ENCODE measurements at regions not wholly inside any gene's neighbourhood (a gene's known extent, or its start where the extent isn't known, plus 50 kb on each side); places are given as distances from the start of the nearest gene placed in this dataset.

DNA sequence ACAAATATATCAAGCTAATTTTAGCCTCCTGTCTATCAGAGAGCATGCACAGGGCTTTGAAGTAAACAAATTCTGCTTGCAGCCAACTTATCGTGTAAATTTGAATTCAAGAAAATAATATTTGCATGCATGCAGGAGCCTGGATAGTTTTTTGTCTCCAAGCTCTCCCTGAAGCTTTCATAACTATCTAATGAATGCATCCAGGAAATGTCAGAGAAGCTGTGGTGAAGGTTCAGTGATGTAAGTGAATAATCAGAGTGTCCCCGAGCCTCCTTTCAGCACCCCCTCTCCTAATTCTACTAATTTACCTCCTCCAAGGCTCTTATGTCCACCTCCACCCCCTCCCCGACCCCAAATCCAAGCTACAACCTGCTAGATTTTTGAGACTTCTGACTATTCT is 172.0 kb upstream of the ZNF32 start:
- intact Hi-C loops (cut with DNase I; ENCODE audit: low total_unique reads), result no loop called here
- TF ChIP-seq, protein P1, sequence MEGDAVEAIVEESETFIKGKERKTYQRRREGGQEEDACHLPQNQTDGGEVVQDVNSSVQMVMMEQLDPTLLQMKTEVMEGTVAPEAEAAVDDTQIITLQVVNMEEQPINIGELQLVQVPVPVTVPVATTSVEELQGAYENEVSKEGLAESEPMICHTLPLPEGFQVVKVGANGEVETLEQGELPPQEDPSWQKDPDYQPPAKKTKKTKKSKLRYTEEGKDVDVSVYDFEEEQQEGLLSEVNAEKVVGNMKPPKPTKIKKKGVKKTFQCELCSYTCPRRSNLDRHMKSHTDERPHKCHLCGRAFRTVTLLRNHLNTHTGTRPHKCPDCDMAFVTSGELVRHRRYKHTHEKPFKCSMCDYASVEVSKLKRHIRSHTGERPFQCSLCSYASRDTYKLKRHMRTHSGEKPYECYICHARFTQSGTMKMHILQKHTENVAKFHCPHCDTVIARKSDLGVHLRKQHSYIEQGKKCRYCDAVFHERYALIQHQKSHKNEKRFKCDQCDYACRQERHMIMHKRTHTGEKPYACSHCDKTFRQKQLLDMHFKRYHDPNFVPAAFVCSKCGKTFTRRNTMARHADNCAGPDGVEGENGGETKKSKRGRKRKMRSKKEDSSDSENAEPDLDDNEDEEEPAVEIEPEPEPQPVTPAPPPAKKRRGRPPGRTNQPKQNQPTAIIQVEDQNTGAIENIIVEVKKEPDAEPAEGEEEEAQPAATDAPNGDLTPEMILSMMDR (IDR thresholded peaks at IDR 0.05), result no peak
- TF ChIP-seq POLR2A (IDR thresholded peaks at IDR 0.05), result no peak
- no peak for DNase-seq (ENCODE audit: low spot score in 2 of 2)

DNA sequence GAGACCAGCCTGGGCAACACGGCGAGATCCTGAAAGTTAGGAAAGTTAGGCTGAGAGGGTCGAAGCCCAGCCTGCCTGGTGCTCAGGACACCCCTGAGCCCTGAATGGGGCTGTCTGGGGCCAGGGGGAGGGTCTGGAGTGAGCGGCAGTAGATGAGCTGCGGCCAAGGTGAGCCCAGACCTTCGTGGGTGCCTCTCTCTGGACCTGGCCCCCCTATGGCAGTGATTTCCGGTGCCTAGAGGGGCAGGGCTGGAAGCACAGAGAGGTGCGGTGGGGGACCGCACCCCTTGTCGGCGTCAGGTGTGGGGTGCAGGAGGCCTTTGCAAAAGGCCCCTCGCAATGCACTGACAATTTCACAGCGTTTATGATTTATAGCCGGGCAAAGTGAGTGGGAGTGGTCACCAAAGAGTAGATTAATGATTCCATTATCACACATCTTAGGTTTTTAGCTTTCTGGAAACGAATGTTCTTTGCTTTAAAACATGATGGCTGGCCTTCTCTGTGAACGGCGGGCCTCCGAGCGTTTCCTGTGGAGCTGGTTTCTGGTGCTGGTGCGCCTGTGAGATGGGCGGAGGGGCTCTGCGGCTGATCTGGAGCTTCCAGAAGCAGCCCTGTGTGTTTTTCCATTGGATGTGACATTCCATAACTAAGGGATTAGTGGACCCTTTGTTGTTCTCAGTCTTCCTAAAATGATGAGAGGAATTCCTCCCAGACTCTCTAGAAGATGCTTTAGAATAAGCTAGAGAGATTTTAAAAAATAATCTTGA is 171.0 kb upstream of the ZNF32 start:
- no peak overlapping the region for H3K4me3 ChIP-seq (ENCODE audit: low read depth, poor library complexity, severe bottlenecking)
- intact Hi-C loops (cut with DNase I; ENCODE audit: low total_unique reads), result no loop called here
- 88% methylated on average over 19 to 22 of the region's 22 CpGs for WGBS, 2 donors
- no peak for DNase-seq (ENCODE audit: low spot score in 2 of 2)
- no peak for TF ChIP-seq POLR2A (IDR thresholded peaks at IDR 0.05)

More for the DNA sequence above, 172.0 kb upstream of the ZNF32 start:
- WGBS, 2 donors, result 70 to 77% methylated on average over 3 of the region's 3 CpGs
- H3K4me3 ChIP-seq (ENCODE audit: low read depth, poor library complexity, severe bottlenecking), result no peak overlapping the region

DNA sequence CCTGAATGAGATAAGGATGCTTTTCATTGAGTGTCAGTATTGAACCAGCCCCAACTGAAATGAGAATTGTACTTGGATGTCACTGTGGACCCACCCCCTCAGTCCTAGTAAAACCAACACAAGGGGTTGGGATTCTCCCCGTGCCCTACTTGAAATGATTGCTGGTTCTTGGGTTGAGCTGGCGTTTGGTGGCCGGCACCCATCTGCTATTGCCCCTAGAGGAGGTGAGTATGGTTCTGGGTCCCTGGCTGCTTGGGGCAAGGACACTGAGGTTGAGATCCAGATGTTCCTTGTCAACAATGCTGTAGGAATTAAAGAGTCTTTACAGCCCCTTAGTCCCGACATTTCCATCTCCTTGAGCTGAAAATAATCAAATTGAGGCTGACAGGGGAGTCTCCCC is 170.0 kb upstream of the ZNF32 start:
- no peak for DNase-seq (ENCODE audit: low spot score in 2 of 2)
- intact Hi-C loops (cut with DNase I; ENCODE audit: low total_unique reads), result no loop called here
- no peak overlapping the region for H3K4me3 ChIP-seq (ENCODE audit: low read depth, poor library complexity, severe bottlenecking)
- no peak for TF ChIP-seq POLR2A (IDR thresholded peaks at IDR 0.05)
- TF ChIP-seq, protein P1 (IDR thresholded peaks at IDR 0.05), result no peak
- 86 to 95% methylated on average over 4 of the region's 4 CpGs for WGBS, 2 donors

DNA sequence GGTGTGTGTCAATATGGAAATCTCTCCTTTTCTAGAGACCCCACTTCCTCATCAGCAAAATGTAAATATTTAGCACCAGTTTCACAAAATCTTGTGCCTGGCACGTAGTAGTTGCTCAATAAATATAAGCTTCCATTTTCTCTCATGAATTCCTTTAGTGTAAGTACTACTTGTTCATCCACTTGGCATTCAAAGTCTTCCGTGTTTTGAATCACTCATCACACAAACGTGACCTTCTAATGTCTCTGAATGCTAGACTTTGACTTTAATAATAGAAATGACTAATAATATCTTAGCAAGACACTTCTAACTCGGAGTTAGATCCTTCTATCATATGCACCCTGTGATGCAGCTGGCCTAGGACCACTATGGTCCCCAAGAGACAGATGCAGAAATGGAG is 168.7 kb upstream of the ZNF32 start:
- intact Hi-C loops (cut with DNase I; ENCODE audit: low total_unique reads), result no loop called here
- no peak for DNase-seq (ENCODE audit: low spot score in 2 of 2)
- H3K4me3 ChIP-seq (ENCODE audit: low read depth, poor library complexity, severe bottlenecking), result no peak overlapping the region
- WGBS, 2 donors, result 75 to 81% methylated on average over 4 of the region's 4 CpGs
- no peak for TF ChIP-seq POLR2A (IDR thresholded peaks at IDR 0.05)
- TF ChIP-seq, protein P1 (IDR thresholded peaks at IDR 0.05), result no peak

DNA sequence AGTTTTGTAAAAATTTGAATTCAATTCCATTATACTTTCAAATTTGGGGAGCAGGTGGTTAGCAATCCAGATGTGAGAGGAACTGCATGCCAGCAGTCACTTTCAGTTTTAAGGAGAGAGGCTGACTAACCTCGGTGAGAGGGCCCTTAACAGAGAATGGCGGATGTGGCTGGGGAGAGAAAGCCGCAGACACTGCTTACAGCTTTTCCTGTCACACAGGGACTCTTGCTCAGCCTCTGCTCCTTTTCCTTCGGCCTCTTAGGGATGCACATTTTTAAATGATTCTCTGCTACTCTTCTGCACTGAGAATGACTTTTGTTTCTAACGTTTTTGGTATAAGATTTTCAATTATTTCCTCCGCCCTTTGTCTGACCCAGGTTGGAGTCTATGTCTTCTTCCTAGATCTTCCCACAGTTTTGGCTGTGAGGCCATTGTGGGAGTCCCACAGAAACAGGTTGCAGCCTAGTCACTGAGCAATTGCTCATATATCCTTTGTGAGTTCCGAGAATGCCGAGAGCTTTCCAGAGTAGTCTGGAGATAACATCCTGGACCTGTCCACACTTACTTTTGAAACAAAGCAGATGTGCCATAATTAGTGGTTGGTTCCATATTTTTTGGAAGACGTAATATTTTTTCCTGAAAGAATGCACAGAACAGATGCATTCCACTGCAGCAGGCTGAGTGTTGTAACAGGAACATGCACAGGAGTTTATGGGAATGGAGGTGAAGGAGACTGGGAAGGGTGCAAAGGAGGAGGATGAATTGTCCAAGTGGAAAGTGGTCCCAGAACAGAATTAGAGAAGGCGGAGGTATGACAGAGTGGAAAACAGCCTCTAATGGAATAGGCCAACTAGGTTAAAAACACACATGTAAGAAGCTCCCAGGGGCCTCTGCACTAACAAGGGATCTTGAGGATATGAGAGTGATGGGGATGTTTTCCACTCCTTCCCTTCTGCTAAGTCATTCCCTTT is 168.0 kb upstream of the ZNF32 start:
- DNase-seq (ENCODE audit: low spot score in 2 of 2), result no peak
- no peak overlapping the region for H3K4me3 ChIP-seq (ENCODE audit: low read depth, poor library complexity, severe bottlenecking)
- intact Hi-C loops (cut with DNase I; ENCODE audit: low total_unique reads), result no loop called here
- 52 to 54% methylated on average over 10 of the region's 10 CpGs for WGBS, 2 donors
- no peak for TF ChIP-seq POLR2A (IDR thresholded peaks at IDR 0.05)
- TF ChIP-seq, protein P1 (IDR thresholded peaks at IDR 0.05), result no peak
